DMS53 treated with DMSO at 0.1 percent for 48 hours (cell line): ENCODE measurements at regions not wholly inside any gene's neighbourhood (a gene's known extent, or its start where the extent isn't known, plus 50 kb on each side); places are given as distances from the start of the nearest gene placed in this dataset.
"Not testable (repeated sequence)": the region's sequence is repeated elsewhere in the genome, so short reads cannot be mapped to it uniquely, and the experiment has no call there.

Experiments used
- DNase-seq: peaks from one replicate; lab custom pipeline; 2025; ENCODE audit not compliant: unreplicated experiment; lab: John Stamatoyannopoulos, UW

- no peak for DNase-seq
Measured at GRCh38 chr3:5917932-5918331, 730.4 kb downstream of the EDEM1 start.

DNA sequence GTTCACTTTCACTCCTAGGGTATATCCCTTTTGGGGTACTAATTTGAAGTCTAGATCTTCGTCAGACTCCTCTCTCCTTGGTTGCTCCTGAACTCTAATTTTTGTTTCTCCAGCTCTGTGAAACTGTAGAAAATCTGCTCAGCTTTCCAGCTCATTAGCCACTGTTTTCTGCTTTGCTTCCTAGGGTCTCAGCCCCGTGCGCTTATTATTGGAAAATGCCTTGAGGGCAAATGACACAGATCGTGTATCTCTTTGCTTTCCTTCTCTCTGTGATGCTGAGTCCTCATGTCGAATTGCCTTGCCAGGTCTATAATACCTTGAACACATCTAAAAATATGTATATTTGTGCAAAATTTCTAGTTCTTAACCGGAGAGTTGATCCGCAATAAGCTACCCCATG lies 731.1 kb downstream of the EDEM1 start:
- DNase-seq: no peak

DNA sequence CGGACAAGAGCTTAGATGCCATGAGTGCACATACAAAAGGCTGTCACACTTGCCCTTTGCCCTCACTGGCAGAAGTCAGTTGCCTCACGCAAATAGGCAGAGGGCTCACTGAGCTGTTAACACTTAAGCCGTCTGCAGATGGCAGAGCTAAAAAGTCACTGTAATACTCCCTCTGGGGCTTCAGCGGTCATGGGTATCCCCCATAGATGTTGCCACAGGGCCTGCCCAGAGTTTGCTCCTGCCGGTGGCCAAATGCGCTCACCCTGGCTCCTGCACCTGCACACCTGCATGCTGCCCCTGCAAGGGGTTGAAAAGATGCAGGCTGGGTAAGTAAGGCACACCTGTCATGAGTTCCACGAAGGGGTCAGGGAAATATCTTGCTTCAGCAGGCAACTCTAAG lies 741.5 kb downstream of the EDEM1 start:
- no peak for DNase-seq

DNA sequence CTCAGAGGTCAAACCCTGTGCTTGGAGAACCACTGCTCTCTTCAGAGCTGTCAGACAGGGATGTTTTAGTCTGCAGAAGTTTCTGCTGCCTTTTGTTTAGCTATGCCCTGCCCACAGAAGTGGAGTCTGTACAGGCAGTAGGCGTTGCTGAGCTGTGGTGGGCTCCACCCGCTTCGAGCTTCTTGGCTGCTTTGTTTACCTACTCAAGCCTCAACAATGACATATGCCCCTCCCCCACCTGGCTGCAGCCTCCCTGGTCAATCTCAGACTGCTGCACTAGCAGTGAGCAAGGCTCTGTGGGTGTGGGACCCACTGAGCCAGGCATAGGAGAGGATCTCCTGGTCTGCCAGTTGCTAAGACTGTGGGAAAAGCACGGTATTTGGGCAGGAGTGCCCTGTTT lies 756.6 kb downstream of the EDEM1 start:
- DNase-seq: not testable (repeated sequence)

DNA sequence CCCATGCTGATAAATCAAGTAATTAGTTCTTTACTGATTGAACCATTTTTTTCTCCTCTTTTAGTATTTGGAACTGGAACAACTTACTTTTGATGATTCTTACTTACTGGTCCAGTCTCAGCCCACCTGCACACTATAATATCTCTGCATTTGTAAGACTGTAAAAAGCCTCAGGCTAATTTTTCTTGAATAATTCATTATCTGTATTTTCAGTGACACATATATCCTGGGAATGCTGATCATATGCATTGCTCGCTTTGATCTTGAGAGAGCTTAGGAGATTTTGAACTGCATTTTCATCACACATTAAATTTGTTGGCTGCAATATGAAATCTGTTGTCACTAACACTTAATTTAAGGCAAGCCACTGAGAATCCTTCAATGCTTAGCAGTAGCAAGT lies 760.6 kb downstream of the EDEM1 start:
- DNase-seq: no peak

DNA sequence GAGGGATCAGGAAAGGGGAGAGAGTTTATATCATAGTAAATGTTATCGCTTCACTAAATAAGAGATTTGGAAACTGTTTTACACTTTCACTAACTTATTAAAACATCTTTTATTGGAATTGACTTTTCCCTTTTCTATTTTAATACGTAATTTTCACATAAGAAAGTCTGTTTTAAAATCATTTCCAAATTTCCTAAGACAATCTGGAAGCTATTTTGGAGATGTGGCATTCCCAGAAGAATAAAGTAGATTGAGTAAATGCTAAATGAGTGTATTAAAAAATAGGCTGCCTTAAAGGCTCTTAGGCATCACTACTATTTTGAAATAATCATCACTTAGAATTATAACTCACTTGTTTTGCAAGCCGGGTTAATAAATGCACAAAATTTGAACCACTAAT lies 763.5 kb downstream of the EDEM1 start:
- DNase-seq: no peak

GRCh38 chr3:5972586-5972985 lies 785.1 kb downstream of the EDEM1 start:
- no peak for DNase-seq

- no peak for DNase-seq
Measured at GRCh38 chr3:5974630-5975322, 787.3 kb downstream of the EDEM1 start.

- no peak for DNase-seq
Measured at GRCh38 chr3:5977331-5977730, 789.8 kb downstream of the EDEM1 start.

GRCh38 chr3:5980475-5980874 lies 793.0 kb downstream of the EDEM1 start:
- DNase-seq: no peak

- no peak for DNase-seq
Measured at GRCh38 chr3:5994651-5995050, 807.1 kb downstream of the EDEM1 start.

GRCh38 chr3:6018456-6018855 lies 830.9 kb downstream of the EDEM1 start:
- DNase-seq: no peak

DNA sequence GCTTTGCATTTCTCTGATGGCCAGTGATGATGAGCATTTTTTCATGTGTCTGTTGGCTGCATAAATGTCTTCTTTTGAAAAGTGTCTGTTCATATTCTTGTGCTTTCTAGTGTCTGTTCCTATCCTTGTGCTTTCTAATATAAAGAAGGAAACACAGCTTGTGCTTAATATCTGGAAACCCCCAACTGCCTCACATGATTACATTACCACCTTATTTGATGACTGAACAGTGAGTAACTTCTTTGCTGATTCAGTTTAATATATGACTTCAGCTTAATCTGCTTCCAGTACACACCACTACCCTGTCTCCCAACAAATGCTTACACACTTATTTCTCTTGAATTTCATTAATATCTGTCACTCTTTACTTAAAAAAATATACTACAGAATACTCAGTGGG lies 835.1 kb downstream of the EDEM1 start:
- DNase-seq: no peak

GRCh38 chr3:6025032-6025431 lies 835.9 kb upstream of the GRM7 start:
- DNase-seq: no peak

GRCh38 chr3:6030648-6031047 lies 830.3 kb upstream of the GRM7 start:
- not testable (repeated sequence) for DNase-seq

DNA sequence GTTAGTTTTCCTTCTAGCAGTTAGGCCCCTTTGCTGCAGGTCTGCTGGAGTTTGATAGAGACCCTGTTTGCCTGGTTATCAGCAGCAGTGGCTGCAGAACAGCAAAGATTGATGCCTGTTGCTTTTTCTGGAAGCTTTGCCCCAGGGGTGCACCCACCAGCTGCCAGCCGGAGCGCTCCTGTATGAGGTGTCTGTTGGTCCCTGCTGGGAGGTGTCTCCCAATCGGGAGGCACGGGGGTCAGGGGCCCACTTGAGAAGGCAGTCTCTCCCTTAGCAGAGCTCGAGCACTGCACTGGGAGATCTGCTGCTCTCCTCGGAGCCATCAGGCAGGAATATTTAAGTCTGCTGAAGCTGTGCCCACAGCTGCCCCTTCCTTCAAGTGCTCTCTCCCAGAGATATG lies 825.3 kb upstream of the GRM7 start:
- no peak for DNase-seq

DNA sequence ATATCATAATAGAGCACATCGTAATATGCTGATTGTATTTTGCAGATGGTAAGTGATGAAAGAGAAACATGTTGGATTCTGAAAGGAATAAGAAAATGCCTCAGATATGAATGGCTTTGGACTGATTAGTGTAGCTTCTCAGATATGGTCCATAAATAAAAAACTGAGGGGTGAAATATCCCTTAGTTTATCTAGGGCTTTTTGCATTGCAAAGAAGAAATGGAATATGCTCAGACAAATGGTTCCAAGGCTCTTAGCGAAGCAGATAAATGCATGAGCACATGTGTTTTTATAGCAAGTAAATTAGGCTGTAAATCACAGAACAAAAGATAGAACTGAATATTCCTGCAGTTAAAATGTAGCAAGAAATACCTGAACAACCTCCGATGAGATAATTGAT lies 820.9 kb upstream of the GRM7 start:
- DNase-seq: no peak

GRCh38 chr3:6041894-6042293 lies 819.0 kb upstream of the GRM7 start:
- no peak for DNase-seq

- no peak for DNase-seq
Measured at GRCh38 chr3:6047016-6047415, 813.9 kb upstream of the GRM7 start.

- DNase-seq: no peak
Measured at GRCh38 chr3:6060251-6060650, 800.7 kb upstream of the GRM7 start.

- no peak for DNase-seq
Measured at GRCh38 chr3:6062261-6063187, 798.4 kb upstream of the GRM7 start.

DNA sequence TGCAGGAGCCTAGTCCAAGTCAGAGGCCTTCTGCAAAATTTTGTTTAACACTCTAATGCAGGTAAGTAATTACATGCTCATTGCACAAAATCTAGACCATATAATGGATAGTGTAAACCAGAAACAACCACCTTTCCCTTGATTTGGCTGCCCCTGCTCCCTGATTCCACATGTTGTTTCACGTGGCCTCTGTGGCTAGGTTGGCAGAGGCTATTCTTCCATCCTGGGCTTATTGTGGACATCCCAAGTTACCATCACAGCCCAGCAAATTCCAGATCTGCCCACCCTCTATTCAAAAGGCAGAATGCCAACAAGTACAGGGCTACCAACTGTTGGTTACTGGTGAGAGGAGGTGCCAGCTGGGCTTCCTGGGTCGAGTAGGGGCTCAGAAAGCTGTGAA lies 794.5 kb upstream of the GRM7 start:
- no peak for DNase-seq
